ENCODE measurements at regions not wholly inside any gene's neighbourhood (a gene's known extent, or its start where the extent isn't known, plus 50 kb on each side); places are given as distances from the start of the nearest gene placed in this dataset.

- TF ChIP-seq EZH2 (IDR thresholded peaks at IDR 0.05; ENCODE audit: insufficient read depth, poor library complexity, severe bottlenecking) (no peak), EZH2phosphoT487 (IDR thresholded peaks at IDR 0.05; ENCODE audit: insufficient read depth, low read depth) (no peak)
Observed at GRCh38 chr13:68609661-68610060, 1379.5 kb upstream of the PCDH9 start.

Measured in GM23248 (cell line).